ENCODE measurements at regions not wholly inside any gene's neighbourhood (a gene's known extent, or its start where the extent isn't known, plus 50 kb on each side); places are given as distances from the start of the nearest gene placed in this dataset.

DNA sequence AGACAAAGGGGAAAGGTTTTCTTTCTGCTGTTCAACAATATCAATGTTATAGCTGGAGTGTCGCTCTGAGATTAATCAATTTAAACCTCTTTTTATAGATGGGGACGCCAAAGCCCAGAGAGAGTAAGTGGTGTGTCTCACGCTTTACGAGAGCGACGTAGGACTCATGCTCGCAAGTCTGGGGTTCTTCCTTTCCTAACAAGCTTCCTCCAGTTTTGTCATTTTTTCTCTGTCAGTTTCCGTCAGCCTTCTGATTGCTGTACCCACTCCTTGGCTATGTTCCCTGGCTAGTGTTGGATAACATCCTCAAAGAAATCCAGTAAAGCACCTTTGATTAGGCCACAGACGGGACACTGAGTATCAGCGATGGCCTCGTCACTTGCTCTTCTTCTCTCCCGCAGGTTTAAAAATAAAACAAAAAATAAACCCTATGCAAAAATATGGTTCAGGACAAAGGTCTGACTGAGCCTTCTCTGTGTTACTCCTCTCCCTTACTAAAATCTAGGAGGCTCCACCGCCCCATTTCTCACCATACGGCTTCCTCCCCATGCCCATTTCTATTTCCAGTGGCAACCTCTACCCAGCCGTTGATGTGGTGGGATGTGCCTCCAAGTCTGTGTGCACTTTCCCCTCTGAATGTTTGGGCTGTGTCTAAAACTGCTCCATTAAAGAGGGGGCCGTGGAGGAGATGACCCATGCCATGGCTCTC is 172.7 kb upstream of the PARP11 start:
- TF ChIP-seq, protein P1, sequence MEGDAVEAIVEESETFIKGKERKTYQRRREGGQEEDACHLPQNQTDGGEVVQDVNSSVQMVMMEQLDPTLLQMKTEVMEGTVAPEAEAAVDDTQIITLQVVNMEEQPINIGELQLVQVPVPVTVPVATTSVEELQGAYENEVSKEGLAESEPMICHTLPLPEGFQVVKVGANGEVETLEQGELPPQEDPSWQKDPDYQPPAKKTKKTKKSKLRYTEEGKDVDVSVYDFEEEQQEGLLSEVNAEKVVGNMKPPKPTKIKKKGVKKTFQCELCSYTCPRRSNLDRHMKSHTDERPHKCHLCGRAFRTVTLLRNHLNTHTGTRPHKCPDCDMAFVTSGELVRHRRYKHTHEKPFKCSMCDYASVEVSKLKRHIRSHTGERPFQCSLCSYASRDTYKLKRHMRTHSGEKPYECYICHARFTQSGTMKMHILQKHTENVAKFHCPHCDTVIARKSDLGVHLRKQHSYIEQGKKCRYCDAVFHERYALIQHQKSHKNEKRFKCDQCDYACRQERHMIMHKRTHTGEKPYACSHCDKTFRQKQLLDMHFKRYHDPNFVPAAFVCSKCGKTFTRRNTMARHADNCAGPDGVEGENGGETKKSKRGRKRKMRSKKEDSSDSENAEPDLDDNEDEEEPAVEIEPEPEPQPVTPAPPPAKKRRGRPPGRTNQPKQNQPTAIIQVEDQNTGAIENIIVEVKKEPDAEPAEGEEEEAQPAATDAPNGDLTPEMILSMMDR (conservative IDR thresholded peaks at IDR 0.05), result no peak
- H3K27ac ChIP-seq, result no peak overlapping the region

DNA sequence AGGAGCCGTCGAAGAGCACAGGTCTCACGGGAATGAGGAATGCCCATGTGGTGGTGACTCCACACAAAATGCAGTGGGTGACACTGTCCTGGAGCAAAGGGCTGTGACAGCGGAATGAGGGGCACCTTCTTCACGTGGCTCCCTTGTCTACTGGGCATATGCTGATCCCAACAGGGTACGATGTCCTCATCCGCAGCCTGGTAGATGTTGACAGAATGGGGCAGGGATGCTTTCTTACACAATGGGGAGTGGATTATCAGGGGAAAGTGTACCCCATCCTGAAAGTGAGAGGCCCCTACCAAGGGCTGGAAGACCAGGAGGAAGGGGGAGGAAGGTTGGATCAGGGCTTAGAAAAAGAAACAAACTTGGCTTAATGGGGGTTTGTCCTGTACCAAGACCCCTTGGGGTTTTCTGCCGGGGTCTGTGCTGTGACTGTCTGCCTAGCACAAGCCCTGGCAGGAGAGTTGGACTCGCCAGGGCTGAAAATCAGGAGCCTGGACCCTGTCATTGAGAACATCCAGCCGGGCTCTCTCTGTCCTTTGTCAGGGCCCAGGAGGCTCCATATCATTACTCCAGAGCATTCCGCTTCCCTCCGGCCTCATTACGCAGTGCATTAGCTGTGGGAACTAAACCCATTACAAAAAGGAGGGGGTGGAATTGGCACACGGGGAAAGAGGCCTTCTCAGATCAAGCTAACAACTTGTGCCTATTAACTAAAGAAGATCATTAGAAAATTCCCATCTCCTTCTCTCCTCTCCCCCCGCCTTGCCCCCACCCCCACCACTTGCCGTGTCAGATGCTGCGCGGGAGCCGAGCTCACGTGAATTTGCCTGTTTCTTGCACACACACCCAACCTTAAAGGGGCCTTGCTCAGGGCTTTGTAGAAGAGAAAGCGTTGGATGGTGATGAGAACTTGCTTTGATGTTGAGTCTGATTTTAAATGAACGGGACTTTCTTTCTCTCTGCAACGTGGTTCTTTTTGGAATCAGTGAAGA is 171.8 kb upstream of the PARP11 start:
- H3K27ac ChIP-seq, result no peak overlapping the region
- TF ChIP-seq, protein P1 (conservative IDR thresholded peaks at IDR 0.05), result no peak

DNA sequence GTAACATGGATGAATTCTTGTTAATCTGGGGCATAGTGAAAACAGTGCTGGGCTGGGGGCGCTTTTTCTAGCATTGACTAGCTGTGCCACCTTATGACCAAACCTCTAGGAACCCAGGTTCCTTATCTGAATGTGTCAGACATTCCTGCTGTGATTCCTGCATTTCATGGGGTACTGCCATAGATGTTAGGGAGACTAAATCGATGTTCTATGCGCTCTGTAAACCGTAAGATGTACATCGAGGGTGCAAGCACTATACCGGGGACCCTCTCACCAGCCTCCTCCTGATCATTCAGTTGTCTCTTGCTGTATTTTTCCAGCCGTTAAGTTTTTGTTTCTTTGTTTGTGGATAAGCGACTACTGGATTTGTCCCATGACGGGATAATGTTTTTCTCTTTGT is 170.9 kb upstream of the PARP11 start:
- TF ChIP-seq, protein P1 (conservative IDR thresholded peaks at IDR 0.05), result no peak
- H3K27ac ChIP-seq, result no peak overlapping the region

DNA sequence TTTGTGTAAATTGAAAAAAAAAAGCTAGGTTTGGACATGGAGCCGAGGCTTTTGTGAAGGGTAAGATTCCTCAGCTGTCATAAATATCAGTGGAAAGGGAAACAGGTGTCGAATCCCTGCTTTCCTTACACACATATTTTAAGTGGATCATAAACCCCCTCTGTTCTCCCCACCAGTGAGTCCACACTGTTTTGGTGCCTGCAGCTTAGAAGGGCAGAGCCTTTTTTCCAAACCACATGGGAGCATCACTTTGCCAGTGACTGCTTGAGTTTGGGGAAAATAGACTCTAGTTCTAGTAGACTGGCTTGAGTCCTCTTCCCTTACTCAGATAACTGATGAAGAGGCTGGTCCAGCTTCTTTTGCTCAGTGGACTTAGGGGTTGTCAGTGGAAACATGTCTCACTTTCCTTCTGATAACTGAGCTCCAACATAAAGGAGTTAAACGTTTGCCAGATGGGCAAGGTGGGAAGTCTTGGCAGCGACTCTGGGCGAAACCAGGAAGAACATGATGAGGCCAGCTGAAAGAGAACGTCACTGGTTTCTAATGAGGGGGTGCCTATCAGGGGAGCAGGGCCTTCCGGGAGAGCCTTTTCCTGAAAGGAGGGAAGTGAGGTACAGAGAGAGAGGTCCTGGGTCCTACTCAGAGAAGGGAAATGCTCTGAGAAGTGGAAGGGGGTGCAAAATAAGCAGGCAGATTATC is 168.1 kb upstream of the PARP11 start:
- no peak overlapping the region for H3K27ac ChIP-seq
- TF ChIP-seq, protein P1 (conservative IDR thresholded peaks at IDR 0.05), result no peak

DNA sequence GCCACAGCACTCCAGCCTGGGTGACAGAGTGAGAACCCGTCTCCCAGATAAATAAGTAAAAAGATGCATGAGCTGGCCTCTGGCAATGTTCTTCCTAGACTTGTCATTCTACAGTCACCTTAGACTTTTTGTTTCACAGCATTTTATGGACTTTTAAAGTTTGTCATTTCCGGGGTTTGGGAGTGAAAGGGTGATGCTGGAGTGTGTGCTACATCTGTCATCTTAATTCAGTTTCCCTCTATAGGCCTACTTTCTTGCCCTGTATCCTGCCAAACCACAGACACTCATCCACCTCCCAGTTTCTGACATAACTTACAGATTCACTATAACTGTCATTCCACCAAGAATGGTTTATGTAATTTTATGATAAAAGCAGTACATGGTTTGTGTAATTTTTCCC is 166.7 kb upstream of the PARP11 start:
- no peak overlapping the region for H3K27ac ChIP-seq
- TF ChIP-seq, protein P1 (conservative IDR thresholded peaks at IDR 0.05), result no peak

DNA sequence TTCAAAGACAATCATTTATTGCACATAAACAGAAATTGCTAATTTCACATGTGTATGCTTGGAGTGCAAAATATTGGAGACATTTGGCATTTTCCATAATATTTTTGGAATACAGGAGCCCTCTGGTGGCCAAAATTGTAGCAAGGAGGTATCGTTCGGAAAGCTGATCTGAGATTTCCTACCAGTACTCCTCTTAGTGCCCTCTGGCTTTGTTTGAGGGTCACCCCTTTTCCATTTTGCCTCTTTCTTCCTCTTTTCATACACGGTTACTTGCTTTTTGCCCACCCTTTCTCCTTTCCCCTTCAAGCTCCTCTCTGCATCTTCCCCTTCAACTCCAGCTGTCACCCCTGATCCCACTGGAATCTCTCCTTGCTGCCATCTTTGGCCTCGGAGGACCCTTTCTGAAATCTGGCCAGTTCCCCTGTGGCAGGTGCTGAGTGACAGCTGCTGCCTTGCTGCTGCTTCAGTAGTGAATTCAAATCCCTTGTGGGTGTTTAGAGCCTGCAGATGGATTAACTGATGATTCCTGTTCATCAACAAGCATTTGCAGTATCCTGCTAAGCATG is 164.6 kb upstream of the PARP11 start:
- TF ChIP-seq, protein P1 (conservative IDR thresholded peaks at IDR 0.05), result peak; percentile 87
- H3K27ac ChIP-seq, result no peak overlapping the region
